ENCODE measurements at regions not wholly inside any gene's neighbourhood (a gene's known extent, or its start where the extent isn't known, plus 50 kb on each side); places are given as distances from the start of the nearest gene placed in this dataset.

DNA sequence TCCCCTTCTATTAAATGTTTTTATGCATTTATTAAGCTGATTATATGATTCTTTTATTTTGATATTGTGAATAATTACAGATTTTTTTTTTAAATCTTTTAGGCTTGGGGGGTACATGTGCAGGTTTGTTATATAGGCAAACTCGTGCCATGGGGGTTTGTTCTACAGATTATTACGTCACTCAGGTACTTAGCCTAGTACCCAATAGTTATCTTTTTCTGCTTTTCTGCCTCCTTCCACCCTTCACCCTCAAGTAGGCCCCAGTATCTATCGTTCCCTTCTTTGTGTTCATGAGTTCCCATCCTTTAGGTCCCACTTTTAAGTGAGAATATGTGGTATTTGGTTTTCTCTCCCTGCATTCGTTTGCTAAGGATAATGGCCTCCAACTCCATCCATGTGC, 92.2 kb upstream of the CWC22 start:
- intact Hi-C loops (cut with micrococcal nuclease) = no loop called here
- TF ChIP-seq USF2 (IDR thresholded peaks at IDR 0.05; ENCODE audit: low read depth, low read length) = no peak
- no peak for TF ChIP-seq CTCF (conservative IDR thresholded peaks at IDR 0.05; ENCODE audit: low read depth, low read length)
- no peak for TF ChIP-seq RCOR1 (IDR thresholded peaks at IDR 0.05; ENCODE audit: insufficient replicate concordance, low read length)
- TF ChIP-seq CEBPB (IDR thresholded peaks at IDR 0.05; ENCODE audit: low read depth, low read length) = no peak
- no peak for TF ChIP-seq RAD21 (IDR thresholded peaks at IDR 0.05; ENCODE audit: low read length)
- TF ChIP-seq MAFK (IDR thresholded peaks at IDR 0.05; ENCODE audit: low read depth, low read length) = no peak
- no peak for TF ChIP-seq BHLHE40 (IDR thresholded peaks at IDR 0.05; ENCODE audit: low read depth, low read length)
- TF ChIP-seq POLR2A (IDR thresholded peaks at IDR 0.05; ENCODE audit: low read depth, low read length) = no peak
- TF ChIP-seq ELK1 (IDR thresholded peaks at IDR 0.05; ENCODE audit: borderline replicate concordance, low read depth, low read length) = no peak
- TF ChIP-seq SMC3 (IDR thresholded peaks at IDR 0.05; ENCODE audit: low read depth, low read length) = no peak
- TF ChIP-seq RFX5 (IDR thresholded peaks at IDR 0.05; ENCODE audit: low read depth, low read length) = no peak
- no peak for TF ChIP-seq CHD1 (IDR thresholded peaks at IDR 0.05; ENCODE audit: low read depth, low read length)
- TF ChIP-seq NFE2L2 (IDR thresholded peaks at IDR 0.05; ENCODE audit: low read depth, low read length) = no peak
- H3K9ac ChIP-seq (ENCODE audit: low read depth, low read length) = no peak overlapping the region

More for the DNA sequence above, 92.2 kb upstream of the CWC22 start:
- Histone ChIP-seq H2AK5ac (ENCODE audit: low read depth, low read length) (no peak overlapping the region), H2AK9ac (replicated peaks; ENCODE audit: low read depth, low read length, poor library complexity) (no peak overlapping the region), H3K36me3 (ENCODE audit: control insufficient read depth, insufficient read depth, low read length) (no peaks in the 10 kb centered on the region), H3K4me2 (ENCODE audit: low read depth, low read length) (no peak overlapping the region), H2BK15ac (ENCODE audit: low read depth, low read length) (no peak overlapping the region), H3K4me1 (ENCODE audit: control insufficient read depth, insufficient read depth, low read length) (no peaks in the 10 kb centered on the region), H2AFZ (replicated peaks; ENCODE audit: low read length, poor library complexity) (no peak overlapping the region), H3K23ac (ENCODE audit: low read depth, low read length) (no peak overlapping the region), H4K5ac (ENCODE audit: low read depth, low read length) (no peak overlapping the region), H4K91ac (ENCODE audit: insufficient read depth, low read depth, low read length) (no peak overlapping the region), H2BK120ac (ENCODE audit: low read depth, low read length) (no peak overlapping the region), H3K9me3 (ENCODE audit: control insufficient read depth, insufficient read depth, low read length) (no peaks in the 10 kb centered on the region), H4K20me1 (ENCODE audit: insufficient read depth, low read length) (no peaks in the 10 kb centered on the region), H3K56ac (ENCODE audit: extremely low read depth, insufficient read depth, low read length) (no peak overlapping the region), H4K8ac (ENCODE audit: low read depth in 2 of 2, low read length in 2 of 2) (no peak overlapping the region), H3K79me1 (ENCODE audit: low read depth in 1 of 2, low read length in 2 of 2) (no peaks in the 10 kb centered on the region), H3K27me3 (ENCODE audit: control insufficient read depth, insufficient read depth, low read length) (no peaks in the 10 kb centered on the region), H3K18ac (ENCODE audit: low read depth, low read length) (no peak overlapping the region), H3K9me1 (ENCODE audit: insufficient read depth, low read length) (no peaks in the 10 kb centered on the region), H3K27ac (ENCODE audit: insufficient read depth, low read length) (no peak overlapping the region), H2BK20ac (ENCODE audit: low read depth, low read length) (no peak overlapping the region), H3K4me3 (ENCODE audit: insufficient read depth, low read depth, low read length) (no peak overlapping the region), H2BK5ac (ENCODE audit: low read depth, low read length, poor library complexity, severe bottlenecking) (no peak overlapping the region), H3K14ac (replicated peaks; ENCODE audit: low read depth, low read length) (no peak overlapping the region), H3K4ac (ENCODE audit: low read depth, low read length) (no peak overlapping the region)
- in situ Hi-C loops (cut with MboI; ENCODE audit: low sequenced_read_pairs) (no loop called here), dilution Hi-C loops (cut with HindIII; ENCODE audit: low sequenced_read_pairs, unreplicated experiment) (no loop called here)
- ChIA-PET CTCF (no interaction called here), POLR2A (ENCODE audit: unreplicated experiment) (no interaction called here)
- no TSS peak for BruUV-seq (replicated peaks)
- WGBS, 2 experiments (ENCODE audit: extremely low coverage in 2 of 2, insufficient read length in 1 of 2) = no CpG with 5 or more reads among the region's 4 CpGs
- no peak for ATAC-seq (ENCODE audit: low read depth)
- no peak for DNase-seq
